Thyroid gland (tissue), 4 donors: ENCODE measurements at regions not wholly inside any gene's neighbourhood (a gene's known extent, or its start where the extent isn't known, plus 50 kb on each side); places are given as distances from the start of the nearest gene placed in this dataset.

Experiments used
- CTCF ChIP-seq, 6 experiments: fragments of 200-600 bp in 3 of 6; fragments of 450-650 bp in 3 of 6; sonication (generic) in 3 of 6; IDR thresholded peaks; one replicate each; pipeline ENCODE4 v1.5.1; 2016 to 2019; ENCODE audit warnings: antibody characterized with exemption in 6 of 6, mild to moderate bottlenecking in 2 of 6, inconsistent platforms in 1 of 6, moderate library complexity in 1 of 6
- POLR2A ChIP-seq, 2 donors: fragments of 450-650 bp; IDR thresholded peaks; one replicate each; pipeline ENCODE4 v1.6.1; 2017; ENCODE audit warnings: antibody characterized with exemption in 2 of 2, mild to moderate bottlenecking in 2 of 2, moderate library complexity in 1 of 2

DNA sequence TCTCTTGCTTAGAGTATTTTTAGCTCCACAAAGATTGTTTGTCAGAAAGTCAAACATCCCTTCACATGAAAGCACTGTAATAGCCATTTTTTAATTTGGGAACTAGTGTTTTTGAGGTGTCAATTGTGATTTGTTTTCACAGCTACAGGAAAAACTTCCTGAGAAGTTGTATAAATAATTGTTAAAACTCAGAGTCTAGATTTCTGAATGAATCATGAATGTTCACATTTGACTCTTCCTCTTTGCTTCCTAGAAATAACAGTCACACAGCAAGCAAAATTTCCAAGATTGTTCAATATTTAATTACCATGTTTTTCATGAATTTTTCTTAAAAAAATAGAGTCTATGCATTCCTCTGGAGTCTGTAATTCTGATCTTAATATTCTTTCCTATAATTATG lies 156.9 kb upstream of the SLC7A11 start:
- TF ChIP-seq CTCF (IDR thresholded peaks at IDR 0.05) (no peak), POLR2A (IDR thresholded peaks at IDR 0.05) (no peak)
